ENCODE measurements at regions not wholly inside any gene's neighbourhood (a gene's known extent, or its start where the extent isn't known, plus 50 kb on each side); places are given as distances from the start of the nearest gene placed in this dataset.

DNA sequence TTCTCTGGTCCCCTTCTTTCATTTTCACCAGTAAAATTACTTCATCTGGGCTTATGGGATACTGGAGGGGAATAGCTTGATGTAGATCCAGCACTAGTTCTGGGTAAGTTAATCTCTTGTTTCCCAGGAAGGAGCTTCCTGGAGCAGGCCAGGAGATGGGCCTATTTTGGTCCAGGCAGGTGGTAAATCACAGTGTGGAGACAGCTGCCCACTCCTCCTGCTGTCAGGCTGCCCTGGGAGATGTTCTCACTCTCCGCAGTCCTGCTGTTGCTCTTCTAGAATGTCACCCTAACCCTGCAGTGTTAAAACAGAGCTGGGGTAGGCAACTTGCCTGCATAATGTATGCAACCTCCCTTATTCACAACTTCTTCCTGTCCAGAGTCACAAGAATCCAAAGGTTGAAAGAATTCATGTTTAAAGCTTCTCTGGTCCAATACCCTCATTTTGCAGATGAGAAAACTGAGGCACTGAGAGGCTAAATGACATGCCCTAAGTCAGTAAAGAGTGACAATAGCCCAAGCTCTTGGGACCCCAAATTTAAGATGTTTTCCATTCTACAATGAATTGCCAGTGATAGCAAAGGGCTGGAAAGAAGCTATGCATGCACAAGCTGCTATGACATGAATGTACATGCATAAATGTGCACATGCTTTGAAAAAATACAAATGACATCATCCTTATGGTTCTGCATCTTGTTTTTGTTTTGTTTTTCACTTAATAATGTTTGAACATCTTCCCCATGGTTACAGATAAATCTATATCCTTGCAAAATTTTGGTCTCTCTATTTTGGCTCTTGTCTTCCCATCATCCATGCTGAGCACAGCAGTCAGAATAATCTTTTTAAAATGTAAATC is 71.8 kb upstream of the ADRA1B start:
- H3F3A ChIP-seq (ENCODE audit: insufficient read depth), result peaks cover 7% of the 10 kb centered on the region; the same call in 1 of the 2 replicates
- H3K27ac ChIP-seq, result no peak overlapping the region
- H3K27me3 ChIP-seq (replicated peaks; ENCODE audit: insufficient read depth), result 0 out of 2 replicates have a peak, but pooled peaks cover 4% of the 10 kb centered on the region
- no peak overlapping the region for H3K4me2 ChIP-seq (ENCODE audit: unreplicated experiment)
- peaks cover 6% of the 10 kb centered on the region; the same call in 1 of the 2 replicates for H3K4me1 ChIP-seq (ENCODE audit: insufficient read depth)
- H3K9me3 ChIP-seq (ENCODE audit: low read depth), result no peaks in the 10 kb centered on the region
- in situ Hi-C loops (cut with MboI), result no loop called here
- no peak overlapping the region for H3K9ac ChIP-seq
- WGBS, 2 experiments (ENCODE audit: low coverage in 1 of 2, low lambda C conversion rate in 2 of 2, missing lambda C conversion rate in 2 of 2), result 92 to 100% methylated on average over 1 of the region's 1 CpG
- no peak for DNase-seq
- H3K79me2 ChIP-seq (ENCODE audit: insufficient read depth), result no peaks in the 10 kb centered on the region
- no peak overlapping the region for H3K4me3 ChIP-seq
- no peaks in the 10 kb centered on the region for H3K36me3 ChIP-seq (ENCODE audit: low read depth)
- no peaks in the 10 kb centered on the region for H3K9me2 ChIP-seq (ENCODE audit: insufficient read depth)
- no peak overlapping the region for H2AFZ ChIP-seq
- TF ChIP-seq EZH2phosphoT487 (IDR thresholded peaks at IDR 0.05; ENCODE audit: insufficient read depth, low read depth) (no peak), EZH2 (IDR thresholded peaks at IDR 0.05; ENCODE audit: insufficient read depth, poor library complexity, severe bottlenecking) (no peak)
- no peaks in the 10 kb centered on the region for H4K20me1 ChIP-seq (ENCODE audit: insufficient read depth)

DNA sequence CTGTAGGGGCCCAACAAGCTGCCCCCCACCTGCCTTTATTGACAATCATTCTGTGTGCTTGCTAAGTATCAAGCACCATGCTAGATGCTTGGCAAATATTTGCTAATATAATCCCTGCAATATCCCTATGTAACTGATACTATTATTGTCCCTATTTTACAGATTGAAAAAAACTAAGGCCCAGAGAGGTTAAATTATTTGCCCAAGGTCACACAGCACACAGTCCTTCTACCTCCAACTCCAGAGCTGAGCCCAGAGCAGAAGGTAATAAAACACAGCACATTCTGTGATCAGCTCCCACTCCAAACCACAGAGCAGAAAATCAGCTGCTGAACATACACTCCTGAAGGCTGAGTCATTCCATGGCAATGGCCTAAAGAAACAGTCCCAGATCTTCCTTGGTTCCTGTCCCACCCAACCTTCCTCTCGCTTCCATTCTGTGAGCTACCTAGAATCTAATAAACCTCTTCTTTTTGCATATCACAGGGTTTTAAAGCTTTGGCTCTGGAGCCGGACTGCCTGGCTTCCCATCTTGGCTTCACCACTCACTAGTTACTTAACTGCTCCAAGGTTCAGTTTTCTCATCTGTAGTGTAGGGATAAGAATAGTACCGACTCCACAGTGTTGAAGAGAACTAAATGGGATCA is 66.7 kb upstream of the ADRA1B start:
- Histone ChIP-seq H3K9ac (no peak overlapping the region), H3K9me3 (ENCODE audit: low read depth) (no peaks in the 10 kb centered on the region), H3K27me3 (replicated peaks; ENCODE audit: insufficient read depth) (no peaks in the 10 kb centered on the region), H3K4me1 (ENCODE audit: insufficient read depth) (peaks cover 17% of the 10 kb centered on the region; the same call in 1 of the 2 replicates), H3K4me3 (no peak overlapping the region), H3K27ac (peak overlapping the region; percentile 31), H3K4me2 (ENCODE audit: unreplicated experiment) (peak overlapping the region; percentile 35), H3F3A (ENCODE audit: insufficient read depth) (peaks cover 19% of the 10 kb centered on the region), H4K20me1 (ENCODE audit: insufficient read depth) (no peaks in the 10 kb centered on the region), H3K9me2 (ENCODE audit: insufficient read depth) (no peaks in the 10 kb centered on the region), H2AFZ (no peak overlapping the region), H3K36me3 (ENCODE audit: low read depth) (no peaks in the 10 kb centered on the region), H3K79me2 (ENCODE audit: insufficient read depth) (no peaks in the 10 kb centered on the region)
- in situ Hi-C loops (cut with MboI), result no loop called here
- TF ChIP-seq EZH2phosphoT487 (IDR thresholded peaks at IDR 0.05; ENCODE audit: insufficient read depth, low read depth) (no peak), EZH2 (IDR thresholded peaks at IDR 0.05; ENCODE audit: insufficient read depth, poor library complexity, severe bottlenecking) (no peak)
- DNase-seq, result peak; percentile 88
- 69 to 73% methylated on average over 3 of the region's 3 CpGs for WGBS, 2 experiments (ENCODE audit: low coverage in 1 of 2, low lambda C conversion rate in 2 of 2, missing lambda C conversion rate in 2 of 2)

DNA sequence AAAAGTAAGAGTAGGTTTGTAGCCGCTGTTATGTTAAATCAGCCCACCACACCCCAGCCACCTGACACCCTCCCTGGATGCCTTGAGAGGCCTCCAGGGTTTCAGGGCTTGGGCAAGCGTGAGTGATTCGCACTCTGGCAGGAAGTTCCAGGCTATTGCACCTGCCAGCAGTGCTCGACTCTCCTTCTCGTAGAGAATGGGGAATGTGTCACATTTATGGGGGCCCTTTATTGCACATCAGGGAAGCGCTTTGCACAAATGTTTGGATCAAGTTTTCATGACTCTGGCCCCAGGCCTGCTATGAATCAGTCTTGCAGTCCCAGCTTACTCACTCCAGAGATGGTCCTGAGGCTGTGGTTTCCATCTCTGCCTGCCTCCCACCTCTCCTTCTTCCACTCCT is 66.1 kb upstream of the ADRA1B start:
- Histone ChIP-seq H3K27ac (peak overlapping the region; percentile 31), H3F3A (ENCODE audit: insufficient read depth) (peaks cover 20% of the 10 kb centered on the region), H4K20me1 (ENCODE audit: insufficient read depth) (no peaks in the 10 kb centered on the region), H3K4me3 (no peak overlapping the region), H3K9me2 (ENCODE audit: insufficient read depth) (no peaks in the 10 kb centered on the region), H3K9me3 (ENCODE audit: low read depth) (no peaks in the 10 kb centered on the region), H3K9ac (no peak overlapping the region), H2AFZ (no peak overlapping the region), H3K79me2 (ENCODE audit: insufficient read depth) (no peaks in the 10 kb centered on the region), H3K4me1 (ENCODE audit: insufficient read depth) (peaks cover 17% of the 10 kb centered on the region; the same call in 1 of the 2 replicates), H3K36me3 (ENCODE audit: low read depth) (no peaks in the 10 kb centered on the region), H3K4me2 (ENCODE audit: unreplicated experiment) (peak overlapping the region; percentile 35), H3K27me3 (replicated peaks; ENCODE audit: insufficient read depth) (no peaks in the 10 kb centered on the region)
- DNase-seq, result peak; percentile 90
- in situ Hi-C loops (cut with MboI), result no loop called here
- no peak for TF ChIP-seq EZH2phosphoT487 (IDR thresholded peaks at IDR 0.05; ENCODE audit: insufficient read depth, low read depth)
- 20 to 21% methylated on average over 6 of the region's 6 CpGs for WGBS, 2 experiments (ENCODE audit: low coverage in 1 of 2, low lambda C conversion rate in 2 of 2, missing lambda C conversion rate in 2 of 2)

DNA sequence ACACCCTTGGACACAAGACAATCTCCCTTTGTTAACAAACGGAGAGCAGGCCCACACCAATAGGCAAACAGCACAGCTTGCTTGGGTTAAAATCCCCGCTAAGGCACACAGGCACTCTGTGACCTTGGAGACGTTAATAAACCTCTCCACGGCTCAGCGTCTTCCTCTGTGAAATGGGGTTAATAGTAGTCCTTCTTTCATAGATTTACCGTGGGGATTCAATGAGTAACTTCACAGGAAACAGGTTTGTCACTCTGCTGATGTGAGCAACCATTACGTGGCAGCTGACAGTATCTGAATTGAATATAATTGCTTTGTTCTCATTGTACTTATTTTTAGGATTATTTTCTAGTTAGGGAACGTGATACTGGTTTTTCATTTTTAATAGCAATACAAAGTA is 65.2 kb upstream of the ADRA1B start:
- H3K79me2 ChIP-seq (ENCODE audit: insufficient read depth), result no peaks in the 10 kb centered on the region
- in situ Hi-C loops (cut with MboI), result no loop called here
- no peaks in the 10 kb centered on the region for H3K36me3 ChIP-seq (ENCODE audit: low read depth)
- H3K9me2 ChIP-seq (ENCODE audit: insufficient read depth), result no peaks in the 10 kb centered on the region
- H2AFZ ChIP-seq, result no peak overlapping the region
- 40 to 42% methylated on average over 8 of the region's 8 CpGs for WGBS, 2 experiments (ENCODE audit: low coverage in 1 of 2, low lambda C conversion rate in 2 of 2, missing lambda C conversion rate in 2 of 2)
- no peak overlapping the region for H3K27ac ChIP-seq
- peaks cover 29% of the 10 kb centered on the region for H3F3A ChIP-seq (ENCODE audit: insufficient read depth)
- H3K27me3 ChIP-seq (replicated peaks; ENCODE audit: insufficient read depth), result no peaks in the 10 kb centered on the region
- no peaks in the 10 kb centered on the region for H4K20me1 ChIP-seq (ENCODE audit: insufficient read depth)
- no peak overlapping the region for H3K4me2 ChIP-seq (ENCODE audit: unreplicated experiment)
- no peak overlapping the region for H3K9ac ChIP-seq
- no peak overlapping the region for H3K4me3 ChIP-seq
- H3K4me1 ChIP-seq (ENCODE audit: insufficient read depth), result peaks cover 23% of the 10 kb centered on the region; the same call in 1 of the 2 replicates
- TF ChIP-seq EZH2phosphoT487 (IDR thresholded peaks at IDR 0.05; ENCODE audit: insufficient read depth, low read depth) (no peak), EZH2 (IDR thresholded peaks at IDR 0.05; ENCODE audit: insufficient read depth, poor library complexity, severe bottlenecking) (no peak)
- DNase-seq, result peak; percentile 68
- H3K9me3 ChIP-seq (ENCODE audit: low read depth), result no peaks in the 10 kb centered on the region

Measured in GM23248 (cell line).